Upper lobe of left lung (tissue), 6 donors: ENCODE measurements at regions not wholly inside any gene's neighbourhood (a gene's known extent, or its start where the extent isn't known, plus 50 kb on each side); places are given as distances from the start of the nearest gene placed in this dataset.

Experiments used
- ATAC-seq, 2 donors: fragments of 200-7000 bp; cut with Tn5 transposase; one replicate each; pipeline ENCODE4 v1.9.1; 2022; ENCODE audit warnings: mild to moderate bottlenecking in 2 of 2, moderate library complexity in 2 of 2; ENCODE audit not compliant: low FRiP score in 2 of 2
- DNase-seq, 2 donors: peaks; one replicate each; pipeline ENCODE4 v3.0.0-alpha.2; 2019 to 2020
- H3K27ac ChIP-seq, 4 donors: fragments of 200-600 bp; sonication (generic); one replicate each; pipeline ENCODE4 v1.5.1; 2016 to 2019
- H3K27me3 ChIP-seq, 4 donors: fragments of 200-600 bp; sonication (generic); one replicate each; pipeline ENCODE4 v1.5.1; 2017 to 2019
- H3K36me3 ChIP-seq, 4 donors: fragments of 200-600 bp; sonication (generic); one replicate each; pipeline ENCODE4 v1.5.1; 2016 to 2019
- H3K4me1 ChIP-seq, 4 donors: fragments of 200-600 bp; sonication (generic); one replicate each; pipeline ENCODE4 v1.5.1; 2018 to 2019
- H3K4me3 ChIP-seq, 4 donors: fragments of 200-600 bp; sonication (generic); one replicate each; pipeline ENCODE4 v1.5.1; 2017 to 2019; ENCODE audit warnings: mild to moderate bottlenecking in 2 of 4, moderate library complexity in 1 of 4
- H3K9me3 ChIP-seq, 4 donors: fragments of 200-600 bp; sonication (generic); one replicate each; pipeline ENCODE4 v1.5.1; 2018 to 2019
- CTCF ChIP-seq, 6 experiments: fragments of 450-650 bp in 4 of 6; fragments of 200-600 bp in 2 of 6; sonication (generic) in 2 of 6; IDR thresholded peaks; one replicate each; pipeline ENCODE4 v1.5.1; 2016 to 2019; ENCODE audit warnings: antibody characterized with exemption in 6 of 6
- EP300 ChIP-seq, 4 donors: sonication (generic); formaldehyde crosslinking; IDR thresholded peaks; one replicate each; pipeline ENCODE4 v1.5.1; 2017; ENCODE audit warnings: antibody characterized with exemption in 4 of 4, control low read depth in 2 of 4
- POLR2A ChIP-seq, 4 donors: fragments of 450-650 bp; IDR thresholded peaks; one replicate each; pipeline ENCODE4 v1.5.1; 2016 to 2017; ENCODE audit warnings: antibody characterized with exemption in 4 of 4, mild to moderate bottlenecking in 2 of 4
- POLR2AphosphoS5 ChIP-seq, 2 donors: sonication (generic); formaldehyde crosslinking; IDR thresholded peaks; one replicate each; pipeline ENCODE4 v1.5.1; 2017; ENCODE audit warnings: antibody characterized with exemption in 2 of 2
- WGBS, 2 donors: methylation state at CpG; one replicate each; pipeline ENCODE4 v1.1.5; 2017 to 2018; 5-methylcytosine and 5-hydroxymethylcytosine counted together
- donor health status: DM: no; HTN: no; CAD: no; lungs with moderate emphysema.
- donor health status: DM: no; HTN: yes; CAD: no; lungs with severe emphysema.

- Histone ChIP-seq H3K36me3 (no peaks in the 10 kb centered on the region), H3K4me1 (no peaks in the 10 kb centered on the region), H3K27me3 (no peaks in the 10 kb centered on the region), H3K27ac (no peak overlapping the region), H3K9me3 (no peaks in the 10 kb centered on the region), H3K4me3 (no peak overlapping the region)
- DNase-seq (no peak), ATAC-seq (no peak)
- 62 to 65% methylated on average over 4 of the region's 4 CpGs for WGBS, 2 donors
- TF ChIP-seq POLR2A (IDR thresholded peaks at IDR 0.05) (no peak), POLR2AphosphoS5 (IDR thresholded peaks at IDR 0.05) (no peak), EP300 (IDR thresholded peaks at IDR 0.05) (no peak), CTCF (IDR thresholded peaks at IDR 0.05) (no peak)
These were observed 602.0 kb upstream of the PKDCC start for GRCh38 chr2:41445865-41446264.

- WGBS, 2 donors = 74 to 77% methylated on average over 1 of the region's 1 CpG
- TF ChIP-seq POLR2A (IDR thresholded peaks at IDR 0.05) (no peak), EP300 (IDR thresholded peaks at IDR 0.05) (no peak), CTCF (IDR thresholded peaks at IDR 0.05) (no peak), POLR2AphosphoS5 (IDR thresholded peaks at IDR 0.05) (no peak)
These were observed 601.6 kb upstream of the PKDCC start for GRCh38 chr2:41446266-41446665.

GRCh38 chr2:41448221-41448620 is 599.6 kb upstream of the PKDCC start:
- H3K27ac ChIP-seq = no peak overlapping the region
- H3K9me3 ChIP-seq = no peaks in the 10 kb centered on the region
- no peak for TF ChIP-seq POLR2AphosphoS5 (IDR thresholded peaks at IDR 0.05)
- no peak for TF ChIP-seq EP300 (IDR thresholded peaks at IDR 0.05)
- no peak for TF ChIP-seq CTCF (IDR thresholded peaks at IDR 0.05)
- no peak for TF ChIP-seq POLR2A (IDR thresholded peaks at IDR 0.05)
- no peaks in the 10 kb centered on the region for H3K36me3 ChIP-seq
- WGBS, 2 donors = 70% methylated on average over 1 of the region's 1 CpG
- DNase-seq = no peak
- ATAC-seq = no peak
- no peak overlapping the region for H3K4me3 ChIP-seq
- no peaks in the 10 kb centered on the region for H3K27me3 ChIP-seq
- H3K4me1 ChIP-seq = no peaks in the 10 kb centered on the region

More at GRCh38 chr2:41446266-41446665, 601.6 kb upstream of the PKDCC start:
- Histone ChIP-seq H3K4me3 (no peak overlapping the region), H3K27me3 (no peaks in the 10 kb centered on the region), H3K4me1 (no peaks in the 10 kb centered on the region), H3K36me3 (no peaks in the 10 kb centered on the region), H3K9me3 (no peaks in the 10 kb centered on the region), H3K27ac (no peak overlapping the region)
- DNase-seq (no peak), ATAC-seq (no peak)

- no peaks in the 10 kb centered on the region for H3K9me3 ChIP-seq
- WGBS, 2 donors = 90% methylated on average over 3 of the region's 3 CpGs
- no peak overlapping the region for H3K27ac ChIP-seq
These were observed 590.8 kb upstream of the PKDCC start for GRCh38 chr2:41457026-41457425.

More at GRCh38 chr2:41457026-41457425, 590.8 kb upstream of the PKDCC start:
- TF ChIP-seq CTCF (IDR thresholded peaks at IDR 0.05) = no peak
- no peak for TF ChIP-seq POLR2A (IDR thresholded peaks at IDR 0.05)
- no peak for TF ChIP-seq POLR2AphosphoS5 (IDR thresholded peaks at IDR 0.05)
- Histone ChIP-seq H3K36me3 (no peaks in the 10 kb centered on the region), H3K27me3 (no peaks in the 10 kb centered on the region), H3K4me1 (no peaks in the 10 kb centered on the region), H3K4me3 (no peak overlapping the region)
- ATAC-seq (no peak), DNase-seq (no peak)
